ENCODE measurements at regions not wholly inside any gene's neighbourhood (a gene's known extent, or its start where the extent isn't known, plus 50 kb on each side); places are given as distances from the start of the nearest gene placed in this dataset.

GRCh38 chr21:15227919-15228318, 163.1 kb upstream of the NRIP1 start:
- no peak overlapping the region for H3K4me3 ChIP-seq
- H3K27ac ChIP-seq, result no peak overlapping the region

GRCh38 chr21:15229390-15229789, 164.6 kb upstream of the NRIP1 start:
- no peak overlapping the region for H3K27ac ChIP-seq
- no peak overlapping the region for H3K4me3 ChIP-seq

DNA sequence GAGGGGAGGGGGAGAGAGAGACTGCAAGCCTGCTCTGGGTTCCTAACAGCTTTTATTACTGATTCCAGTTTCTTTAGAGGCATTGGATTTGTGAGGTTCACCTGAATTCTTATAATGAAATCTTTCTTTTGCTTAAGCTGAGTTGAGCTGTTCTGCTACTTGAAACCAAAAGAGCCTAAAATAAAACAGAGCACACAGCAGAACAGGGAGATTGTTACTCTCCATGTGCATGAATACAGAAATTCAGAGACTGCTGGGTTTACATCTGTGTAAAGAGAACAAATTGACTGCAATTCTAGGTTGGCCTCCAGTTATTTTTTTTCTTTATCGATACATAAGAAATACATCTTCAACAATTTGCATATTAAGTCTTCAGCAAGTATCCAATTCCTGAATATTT, 168.8 kb upstream of the NRIP1 start:
- H3K27ac ChIP-seq, result no peak overlapping the region
- no peak overlapping the region for H3K4me3 ChIP-seq

DNA sequence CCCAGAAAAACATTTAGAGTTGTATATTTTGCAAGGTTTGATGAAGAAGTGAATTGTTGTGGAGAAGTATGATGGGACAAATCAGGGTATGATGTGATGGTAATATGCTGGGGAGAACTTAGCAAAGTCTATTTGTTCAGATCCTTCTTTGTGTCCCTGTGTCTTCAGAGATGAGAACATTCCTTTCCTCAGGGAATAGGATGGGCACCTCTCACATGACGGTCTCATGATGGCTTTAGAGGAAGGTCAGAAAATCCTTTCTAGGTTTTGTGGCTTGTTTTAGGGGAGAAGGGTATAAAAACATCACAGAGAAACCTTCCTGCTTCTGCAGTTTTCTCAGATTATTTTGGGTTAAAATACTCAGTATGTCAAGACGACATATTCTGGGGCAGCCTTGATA, 171.3 kb upstream of the NRIP1 start:
- Histone ChIP-seq H3K27ac (no peak overlapping the region), H3K4me3 (no peak overlapping the region)

- H3K27ac ChIP-seq, result no peak overlapping the region
These were observed 176.0 kb upstream of the NRIP1 start for GRCh38 chr21:15240848-15241247.

DNA sequence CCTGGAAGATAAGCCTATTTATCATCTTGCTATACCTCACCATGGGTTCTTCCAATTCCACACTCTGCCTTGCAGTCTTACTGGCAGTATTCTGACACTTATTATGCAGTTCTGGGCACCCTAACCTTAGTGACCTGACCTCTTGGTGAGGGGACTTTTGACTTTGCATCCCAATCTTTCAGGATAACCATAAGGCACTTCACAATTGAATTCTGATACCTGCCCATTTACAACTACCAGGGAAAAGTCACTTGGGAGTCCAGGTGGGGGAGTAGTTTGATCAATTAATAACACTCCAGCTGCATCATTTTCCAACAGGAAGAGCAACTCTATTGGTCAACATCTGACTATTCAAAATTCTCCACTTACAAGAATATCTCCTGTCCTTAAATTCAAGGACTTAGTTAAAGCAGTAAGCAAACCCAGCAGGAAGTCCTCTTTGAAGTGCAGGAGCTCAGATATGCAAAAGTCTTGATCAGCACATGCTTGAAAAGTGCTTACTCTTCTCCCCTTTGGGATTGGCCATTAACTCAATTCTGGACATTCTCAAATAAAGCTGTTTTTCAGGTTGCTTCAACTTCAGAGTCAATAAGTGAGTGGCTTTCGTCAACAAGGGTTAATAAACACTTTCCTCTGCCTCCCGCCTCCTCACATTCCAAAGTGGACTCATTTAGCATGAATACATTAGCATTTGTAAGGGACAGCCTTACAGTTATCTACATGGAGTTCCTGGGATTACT, 177.4 kb upstream of the NRIP1 start:
- H3K27ac ChIP-seq, result no peak overlapping the region
- no peak overlapping the region for H3K4me3 ChIP-seq

More at GRCh38 chr21:15240848-15241247, 176.0 kb upstream of the NRIP1 start:
- H3K4me3 ChIP-seq, result no peak overlapping the region

- H3K27ac ChIP-seq, result no peak overlapping the region
- no peak overlapping the region for H3K4me3 ChIP-seq
These were observed 178.1 kb upstream of the NRIP1 start for GRCh38 chr21:15242906-15243305.

DNA sequence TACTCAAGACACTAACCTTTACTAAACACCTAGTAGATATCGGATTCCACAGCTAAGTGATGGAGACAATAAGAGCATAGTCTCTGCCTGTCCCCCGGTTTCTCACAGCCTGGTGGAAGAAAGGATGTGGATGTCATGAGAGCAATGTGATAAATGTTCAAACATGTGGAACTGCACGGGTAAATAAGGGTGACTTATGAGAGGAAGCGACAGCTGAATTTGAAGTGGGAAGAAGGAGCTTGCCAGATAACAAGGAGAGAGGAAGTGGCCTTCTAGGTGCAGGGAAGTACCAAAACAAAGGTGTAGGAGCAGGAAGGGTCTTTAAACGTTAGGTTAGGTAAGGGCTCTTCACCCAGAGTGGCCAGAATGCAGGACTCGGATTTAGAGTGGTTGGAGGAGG, 178.6 kb upstream of the NRIP1 start:
- no peak overlapping the region for H3K4me3 ChIP-seq
- no peak overlapping the region for H3K27ac ChIP-seq

DNA sequence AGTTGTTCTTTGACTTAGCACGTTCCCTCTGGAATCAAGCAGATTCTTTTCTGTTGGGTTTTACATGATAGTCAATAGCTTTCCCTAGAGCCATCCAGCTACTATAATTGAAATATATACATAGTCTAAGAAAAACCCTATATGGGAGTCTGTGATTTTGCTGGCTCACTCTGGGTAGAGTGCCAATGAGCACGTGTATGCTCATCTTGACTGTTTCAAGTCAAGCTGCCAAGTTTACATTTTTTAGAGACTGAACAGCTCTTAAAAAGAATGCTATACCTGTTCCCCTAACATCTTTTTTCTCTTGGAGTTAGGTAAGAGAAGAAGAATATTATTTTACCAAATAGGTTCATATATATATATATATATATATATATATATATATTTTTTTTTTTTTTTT, 182.8 kb upstream of the NRIP1 start:
- Histone ChIP-seq H3K27ac (no peak overlapping the region), H3K4me3 (no peak overlapping the region)

DNA sequence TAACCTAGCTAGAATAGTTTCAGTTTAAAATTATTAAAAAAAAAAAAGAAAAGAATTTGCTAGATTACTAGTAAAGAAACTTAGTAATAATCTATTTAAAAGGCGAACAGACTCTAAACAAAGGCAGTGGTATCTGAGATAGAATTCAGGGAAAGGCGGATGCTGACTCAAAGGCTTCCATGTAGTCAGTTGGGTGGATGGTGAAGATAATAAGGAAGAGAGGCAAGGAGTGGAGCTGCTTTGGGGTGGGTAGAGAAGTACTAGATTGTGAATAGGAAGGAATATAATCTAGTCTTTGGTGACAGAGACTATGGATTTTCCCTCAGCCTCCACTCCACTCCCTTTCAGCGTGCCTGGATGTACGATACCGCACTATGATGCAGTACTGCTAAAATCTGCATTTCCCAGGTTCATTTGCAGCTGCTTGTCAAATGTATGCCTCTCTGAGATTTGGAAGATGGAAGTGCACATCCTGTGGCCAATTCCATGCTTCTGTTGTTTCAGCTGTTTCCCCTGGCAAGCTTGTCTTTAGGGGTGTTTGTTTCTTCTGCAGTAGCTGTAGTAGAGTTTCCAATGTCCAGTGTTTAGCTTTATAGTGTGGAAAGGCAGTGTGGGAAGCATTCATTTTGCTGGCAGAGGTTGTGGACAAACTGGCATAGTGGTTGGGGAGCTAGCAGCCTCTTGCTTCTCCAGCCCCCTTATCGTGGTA, 184.6 kb upstream of the NRIP1 start:
- Histone ChIP-seq H3K27ac (no peak overlapping the region), H3K4me3 (no peak overlapping the region)

- H3K27ac ChIP-seq, result no peak overlapping the region
- no peak overlapping the region for H3K4me3 ChIP-seq
These were observed 185.6 kb upstream of the NRIP1 start for GRCh38 chr21:15250384-15250783.

- Histone ChIP-seq H3K4me3 (no peak overlapping the region), H3K27ac (no peak overlapping the region)
These were observed 187.6 kb upstream of the NRIP1 start for GRCh38 chr21:15252431-15252830.

GRCh38 chr21:15254111-15254510, 189.3 kb upstream of the NRIP1 start:
- Histone ChIP-seq H3K4me3 (no peak overlapping the region), H3K27ac (no peak overlapping the region)

DNA sequence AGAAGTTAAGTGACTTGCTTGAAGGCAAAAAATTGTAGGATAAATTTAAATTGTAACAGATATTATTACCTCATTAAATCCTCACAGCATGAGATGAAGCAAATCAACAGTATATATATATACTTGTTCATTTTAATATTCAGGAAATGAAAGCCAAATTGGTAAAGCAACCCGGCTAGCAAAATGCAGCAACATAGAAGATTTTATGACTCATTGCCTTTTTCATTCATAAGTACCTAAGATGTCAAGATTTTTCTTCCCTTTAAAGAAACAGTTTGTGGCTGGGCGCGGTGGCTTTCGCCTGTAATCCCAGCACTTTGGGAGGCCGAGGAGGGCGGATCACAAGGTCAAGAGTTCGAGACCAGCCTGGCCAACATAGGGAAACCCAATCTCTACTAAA, 190.5 kb upstream of the NRIP1 start:
- no peak overlapping the region for H3K27ac ChIP-seq
- H3K4me3 ChIP-seq, result no peak overlapping the region

GRCh38 chr21:15255763-15256162, 191.0 kb upstream of the NRIP1 start:
- no peak overlapping the region for H3K4me3 ChIP-seq

GRCh38 chr21:15256996-15257395, 192.2 kb upstream of the NRIP1 start:
- Histone ChIP-seq H3K4me3 (no peak overlapping the region), H3K27ac (no peak overlapping the region)

More at GRCh38 chr21:15255763-15256162, 191.0 kb upstream of the NRIP1 start:
- no peak overlapping the region for H3K27ac ChIP-seq

DNA sequence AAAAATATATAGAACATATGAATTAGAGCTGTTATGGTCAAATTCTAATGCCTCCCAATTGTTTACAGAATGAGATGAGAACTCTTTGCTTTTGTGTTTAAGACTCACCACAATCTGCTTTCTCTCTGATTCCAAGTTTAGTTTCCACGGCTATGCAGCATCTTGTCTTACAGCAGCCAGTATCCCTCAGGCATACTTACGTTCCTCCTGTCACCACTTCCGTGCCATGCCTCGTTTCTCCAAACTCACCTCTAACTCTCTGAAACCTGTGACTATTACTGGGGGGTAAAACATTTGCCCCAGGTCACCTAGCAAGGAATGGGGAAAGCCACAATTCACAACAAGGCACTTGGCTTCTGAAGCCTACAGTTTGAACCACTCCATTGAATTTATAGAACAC, 192.8 kb upstream of the NRIP1 start:
- no peak overlapping the region for H3K27ac ChIP-seq
- H3K4me3 ChIP-seq, result no peak overlapping the region

- Histone ChIP-seq H3K4me3 (no peak overlapping the region), H3K27ac (no peak overlapping the region)
These were observed 195.0 kb upstream of the NRIP1 start for GRCh38 chr21:15259824-15260223.

DNA sequence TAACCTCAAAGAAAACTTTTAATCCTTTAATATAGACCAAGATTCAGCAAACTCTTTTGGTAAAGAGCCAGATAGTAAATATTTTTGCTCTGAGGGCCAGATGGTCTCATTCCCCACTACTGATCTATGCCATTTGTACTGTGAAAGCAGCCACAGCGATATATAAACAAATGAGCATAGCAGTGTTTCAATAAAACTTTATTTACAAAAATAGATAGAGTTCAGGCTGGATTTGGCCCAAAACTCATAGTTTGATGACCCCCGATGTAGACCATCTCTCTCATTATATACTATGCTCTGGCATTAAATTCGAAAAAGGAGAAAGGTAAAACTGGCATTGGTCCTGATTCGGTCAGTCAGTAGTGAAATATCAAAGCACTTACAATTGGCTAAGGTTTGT, 195.8 kb upstream of the NRIP1 start:
- Histone ChIP-seq H3K27ac (no peak overlapping the region), H3K4me3 (no peak overlapping the region)

- Histone ChIP-seq H3K27ac (no peak overlapping the region), H3K4me3 (no peak overlapping the region)
These were observed 199.4 kb upstream of the NRIP1 start for GRCh38 chr21:15264084-15264665.

GRCh38 chr21:15272171-15272570, 207.4 kb upstream of the NRIP1 start:
- Histone ChIP-seq H3K4me3 (no peak overlapping the region), H3K27ac (no peak overlapping the region)
